Calu3 (cell line): ENCODE measurements at regions not wholly inside any gene's neighbourhood (a gene's known extent, or its start where the extent isn't known, plus 50 kb on each side); places are given as distances from the start of the nearest gene placed in this dataset.

Experiments used
- BruUV-seq: library from RNA; stranded (reverse); fragments of 400-500 nt; replicated peaks from 2 replicates; lab custom pipeline; 2021; lab: Mats Ljungman, UMichigan
- CTCF ChIA-PET: fragments of 300-600 bp; sonication (Branson Sonifier 250); formaldehyde crosslinking; loops from one replicate; lab custom pipeline; 2022; ENCODE audit warnings: antibody characterized with exemption; lab: Charles Lee
- DNase-seq: peaks from one replicate; pipeline ENCODE4 v3.0.0; 2022
- H3K27ac Mint-ChIP-seq: one replicate; pipeline ENCODE4 v1.8.0; 2022; ENCODE audit warnings: mixed read lengths; ENCODE audit not compliant: unreplicated experiment
- H3K27me3 Mint-ChIP-seq: one replicate; pipeline ENCODE4 v1.8.0; 2022; ENCODE audit warnings: mixed read lengths; ENCODE audit not compliant: unreplicated experiment
- H3K36me3 Mint-ChIP-seq: one replicate; pipeline ENCODE4 v1.8.0; 2022; ENCODE audit warnings: mild to moderate bottlenecking, moderate library complexity, mixed read lengths; ENCODE audit not compliant: insufficient read depth, unreplicated experiment
- H3K4me1 Mint-ChIP-seq: one replicate; pipeline ENCODE4 v1.8.0; 2022; ENCODE audit warnings: mild to moderate bottlenecking, low read depth, mixed read lengths; ENCODE audit not compliant: unreplicated experiment
- H3K4me3 Mint-ChIP-seq: one replicate; pipeline ENCODE4 v1.8.0; 2022; ENCODE audit warnings: mild to moderate bottlenecking, low read depth, moderate library complexity, mixed read lengths; ENCODE audit not compliant: unreplicated experiment
- H3K9me3 Mint-ChIP-seq: one replicate; pipeline ENCODE4 v1.8.0; 2022; ENCODE audit warnings: low read depth, mixed read lengths; ENCODE audit not compliant: unreplicated experiment
- CTCF ChIP-seq: fragments of 200-600 bp; IDR thresholded peaks from one replicate; pipeline ENCODE4 v1.8.0; 2022; ENCODE audit warnings: antibody characterized with exemption; ENCODE audit not compliant: unreplicated experiment
- intact Hi-C: fragments of 100-400 bp; cut with micrococcal nuclease; formaldehyde crosslinking; loops from one replicate; pipeline ENCODE4 v1.10.0; 2022; ENCODE audit not compliant: unreplicated experiment

- H3K36me3 Mint-ChIP-seq, result no peaks in the 10 kb centered on the region
- peak overlapping the region; percentile 8 for H3K27ac Mint-ChIP-seq
- CTCF ChIA-PET, result no interaction called here
- TF ChIP-seq CTCF, result no peak
- H3K4me3 Mint-ChIP-seq, result no peak overlapping the region
- intact Hi-C loops, result no loop called here
- no TSS peak for BruUV-seq
- no peak for DNase-seq
- no peaks in the 10 kb centered on the region for H3K9me3 Mint-ChIP-seq
- H3K27me3 Mint-ChIP-seq, result peaks cover 100% of the 10 kb centered on the region
- H3K4me1 Mint-ChIP-seq, result no peaks in the 10 kb centered on the region
Observed at GRCh38 chr3:127423856-127424765, 136.3 kb upstream of the PRR20G start.

DNA sequence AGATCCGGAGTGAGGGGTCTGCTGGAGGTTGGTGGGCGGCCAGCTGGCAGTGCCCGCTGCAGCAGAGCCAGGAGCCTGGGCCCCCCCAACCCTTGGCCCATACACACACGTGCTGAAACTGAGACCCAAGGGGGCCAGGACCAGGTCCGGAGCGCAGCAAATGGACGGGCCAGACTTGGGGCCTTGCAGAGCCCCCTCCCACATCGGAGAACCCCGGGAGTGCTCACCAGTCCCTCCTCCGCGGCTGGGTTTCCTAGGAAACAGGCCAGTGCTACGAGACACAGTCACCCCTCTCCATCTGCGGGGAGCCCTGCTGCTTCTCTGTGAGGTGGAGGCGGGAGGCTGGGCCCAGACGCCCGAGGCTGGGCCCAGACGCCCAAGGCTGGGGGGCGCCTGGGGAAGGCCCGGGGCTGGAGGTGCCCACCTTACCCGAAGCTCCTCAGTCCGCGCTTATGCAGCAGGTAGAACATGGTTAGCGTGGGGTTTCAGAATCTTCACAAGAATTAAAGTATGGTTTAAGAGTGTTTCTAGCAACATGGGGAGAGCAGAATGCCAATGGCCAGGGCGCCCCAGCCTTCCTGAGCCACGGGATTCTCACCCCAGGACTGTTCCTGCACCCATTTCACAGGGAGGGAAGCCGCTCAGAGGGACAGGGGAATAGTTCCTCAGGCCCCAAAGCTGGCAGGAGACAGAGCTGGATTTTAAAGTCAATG is 135.0 kb upstream of the PRR20G start:
- intact Hi-C loops, result no loop called here
- Mint-ChIP-seq H3K9me3 (no peaks in the 10 kb centered on the region), H3K4me3 (no peak overlapping the region), H3K36me3 (no peaks in the 10 kb centered on the region), H3K27me3 (peaks cover 100% of the 10 kb centered on the region), H3K27ac (no peak overlapping the region), H3K4me1 (no peaks in the 10 kb centered on the region)
- BruUV-seq, result no TSS peak
- DNase-seq, result no peak
- CTCF ChIA-PET, result no interaction called here
- no peak for TF ChIP-seq CTCF

GRCh38 chr3:127421943-127422662 is 134.3 kb upstream of the PRR20G start:
- TF ChIP-seq CTCF, result no peak
- H3K27me3 Mint-ChIP-seq, result peaks cover 100% of the 10 kb centered on the region
- no peak for DNase-seq
- intact Hi-C loops, result no loop called here
- no peaks in the 10 kb centered on the region for H3K4me1 Mint-ChIP-seq
- H3K36me3 Mint-ChIP-seq, result no peaks in the 10 kb centered on the region
- H3K4me3 Mint-ChIP-seq, result no peak overlapping the region
- no peaks in the 10 kb centered on the region for H3K9me3 Mint-ChIP-seq
- H3K27ac Mint-ChIP-seq, result no peak overlapping the region
- CTCF ChIA-PET, result interaction anchor here (0.6 kb wide), 1 partner anchor 252 kb away, joined by 6 read pairs; no protein-coding TSS in a partner anchor
- BruUV-seq, result no TSS peak

DNA sequence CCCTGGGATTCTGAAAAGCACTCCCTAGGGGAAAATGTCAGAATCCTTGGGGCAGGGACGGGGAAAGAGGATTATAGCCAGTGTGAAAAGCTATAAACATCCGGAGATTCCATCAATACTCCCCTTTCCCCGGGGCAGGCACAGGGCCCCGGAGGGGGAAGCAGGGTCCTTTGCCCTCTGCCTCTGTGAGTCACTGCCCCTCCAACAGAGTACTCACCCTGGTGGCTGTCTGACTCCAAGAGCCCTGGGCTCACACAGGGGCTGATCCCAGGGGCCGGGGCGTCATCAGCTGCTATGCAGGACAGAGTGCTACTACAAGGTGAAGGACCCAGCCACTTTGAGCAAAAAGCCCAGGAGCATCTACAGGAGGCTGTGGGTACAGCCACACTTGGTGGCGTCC is 133.0 kb upstream of the PRR20G start:
- Mint-ChIP-seq H3K27me3 (peaks cover 100% of the 10 kb centered on the region), H3K9me3 (no peaks in the 10 kb centered on the region), H3K4me3 (no peak overlapping the region), H3K27ac (no peak overlapping the region), H3K36me3 (no peaks in the 10 kb centered on the region), H3K4me1 (no peaks in the 10 kb centered on the region)
- intact Hi-C loops, result no loop called here
- no TSS peak for BruUV-seq
- DNase-seq, result peak; percentile 32
- TF ChIP-seq CTCF, result no peak
- CTCF ChIA-PET, result no interaction called here
